HFFc6 (cell line): ENCODE measurements at regions not wholly inside any gene's neighbourhood (a gene's known extent, or its start where the extent isn't known, plus 50 kb on each side); places are given as distances from the start of the nearest gene placed in this dataset.
"Not testable (repeated sequence)": the region's sequence is repeated elsewhere in the genome, so short reads cannot be mapped to it uniquely, and the experiment has no call there.

ENCODE experiments used
- DNase-seq: peaks from one replicate; pipeline ENCODE4 v3.0.0-alpha.2; 2018
- H3K27ac Mint-ChIP-seq: 2 replicates; pipeline ENCODE4 v1.8.0; 2020; ENCODE audit warnings: mild to moderate bottlenecking, mixed read lengths
- H3K27me3 Mint-ChIP-seq: 2 replicates; pipeline ENCODE4 v1.8.0; 2021; ENCODE audit warnings: mild to moderate bottlenecking, moderate library complexity, mixed read lengths; ENCODE audit not compliant: insufficient read depth
- H3K36me3 Mint-ChIP-seq: 2 replicates; pipeline ENCODE4 v1.8.0; 2021; ENCODE audit warnings: low read depth, mixed read lengths
- H3K4me1 Mint-ChIP-seq: 2 replicates; pipeline ENCODE4 v1.8.0; 2020; ENCODE audit warnings: low read depth, mixed read lengths
- H3K4me3 Mint-ChIP-seq: 2 replicates; pipeline ENCODE4 v1.8.0; 2020; ENCODE audit warnings: mild to moderate bottlenecking, moderate library complexity, mixed read lengths
- H3K9me3 Mint-ChIP-seq: 2 replicates; pipeline ENCODE4 v1.8.0; 2020; ENCODE audit warnings: mild to moderate bottlenecking, mixed read lengths
- TF ChIP-seq, protein P1 (sequence below): fragments of 200-600 bp; sonication (generic); IDR thresholded peaks from 2 replicates; pipeline ENCODE4 v1.5.0; 2021; ENCODE audit warnings: antibody characterized with exemption, mild to moderate bottlenecking

DNA sequence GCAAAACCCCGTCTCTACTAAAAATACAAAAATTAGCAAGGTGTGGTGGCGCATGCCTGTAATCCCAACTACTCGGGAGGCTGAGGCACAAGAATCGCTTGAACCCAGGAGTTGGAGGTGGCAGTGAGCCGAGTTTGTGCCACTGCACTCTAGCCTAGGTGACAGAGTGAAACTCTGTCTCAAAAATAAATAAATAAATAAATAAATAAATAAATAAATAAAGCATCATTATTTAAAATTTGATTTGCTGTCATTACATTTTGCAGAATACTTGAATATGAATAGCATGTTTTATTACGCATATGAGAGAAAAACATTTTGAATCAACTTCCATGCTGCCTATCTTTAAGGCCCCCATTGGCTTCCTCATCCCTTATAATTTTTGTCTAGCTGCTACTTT is 53.4 kb upstream of the MED14 start:
- not testable (repeated sequence) for H3K27ac Mint-ChIP-seq, H3K9me3 Mint-ChIP-seq, H3K27me3 Mint-ChIP-seq, H3K36me3 Mint-ChIP-seq, H3K4me1 Mint-ChIP-seq, DNase-seq, H3K4me3 Mint-ChIP-seq

DNA sequence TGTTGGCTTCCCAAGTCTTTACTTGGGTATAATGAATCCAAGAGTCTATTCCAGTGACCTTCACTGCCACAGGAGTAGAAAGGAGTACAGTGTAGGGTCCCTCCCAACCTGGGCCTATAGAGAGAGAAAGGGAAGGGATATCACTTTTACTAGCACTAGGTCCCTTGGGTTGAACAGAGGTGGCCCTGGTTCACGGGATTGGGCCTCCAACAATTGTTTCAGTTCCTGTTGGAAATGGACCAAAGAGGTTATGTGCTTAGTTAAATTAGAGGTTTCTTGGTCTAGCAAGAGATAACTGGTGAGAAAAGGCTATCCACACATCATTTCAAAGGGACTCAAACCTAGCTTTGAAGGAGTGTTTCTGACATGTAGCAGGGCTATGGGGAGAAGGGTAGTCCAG is 57.1 kb upstream of the MED14 start:
- DNase-seq = no peak
- Mint-ChIP-seq H3K27me3 (no peaks in the 10 kb centered on the region), H3K4me3 (no peak overlapping the region), H3K27ac (no peak overlapping the region), H3K4me1 (peaks cover 13% of the 10 kb centered on the region), H3K36me3 (no peaks in the 10 kb centered on the region; the same call in 1 of the 2 replicates), H3K9me3 (no peaks in the 10 kb centered on the region)
- TF ChIP-seq, protein P1, sequence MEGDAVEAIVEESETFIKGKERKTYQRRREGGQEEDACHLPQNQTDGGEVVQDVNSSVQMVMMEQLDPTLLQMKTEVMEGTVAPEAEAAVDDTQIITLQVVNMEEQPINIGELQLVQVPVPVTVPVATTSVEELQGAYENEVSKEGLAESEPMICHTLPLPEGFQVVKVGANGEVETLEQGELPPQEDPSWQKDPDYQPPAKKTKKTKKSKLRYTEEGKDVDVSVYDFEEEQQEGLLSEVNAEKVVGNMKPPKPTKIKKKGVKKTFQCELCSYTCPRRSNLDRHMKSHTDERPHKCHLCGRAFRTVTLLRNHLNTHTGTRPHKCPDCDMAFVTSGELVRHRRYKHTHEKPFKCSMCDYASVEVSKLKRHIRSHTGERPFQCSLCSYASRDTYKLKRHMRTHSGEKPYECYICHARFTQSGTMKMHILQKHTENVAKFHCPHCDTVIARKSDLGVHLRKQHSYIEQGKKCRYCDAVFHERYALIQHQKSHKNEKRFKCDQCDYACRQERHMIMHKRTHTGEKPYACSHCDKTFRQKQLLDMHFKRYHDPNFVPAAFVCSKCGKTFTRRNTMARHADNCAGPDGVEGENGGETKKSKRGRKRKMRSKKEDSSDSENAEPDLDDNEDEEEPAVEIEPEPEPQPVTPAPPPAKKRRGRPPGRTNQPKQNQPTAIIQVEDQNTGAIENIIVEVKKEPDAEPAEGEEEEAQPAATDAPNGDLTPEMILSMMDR = no peak

DNA sequence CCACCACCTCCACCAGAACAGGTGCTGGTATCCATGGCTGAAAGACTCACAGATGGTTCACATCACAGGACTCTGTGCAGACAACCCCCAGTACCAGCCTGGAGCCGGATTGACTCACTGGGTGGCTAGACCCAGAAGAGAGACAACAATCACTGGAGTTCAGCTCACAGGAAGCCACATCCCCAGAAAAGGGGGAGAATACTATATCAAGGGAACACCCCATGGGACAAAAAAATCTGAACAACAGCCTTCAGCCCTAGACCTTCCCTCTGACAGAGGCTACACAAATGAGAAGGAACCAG is 59.4 kb upstream of the MED14 start:
- H3K27me3 Mint-ChIP-seq, H3K9me3 Mint-ChIP-seq, H3K36me3 Mint-ChIP-seq: not testable (repeated sequence)
- H3K4me3 Mint-ChIP-seq = peak overlapping the region; percentile 78
- peaks cover 13% of the 10 kb centered on the region for H3K4me1 Mint-ChIP-seq
- peak; percentile 29 for DNase-seq
- peak overlapping the region; percentile 90 for H3K27ac Mint-ChIP-seq

DNA sequence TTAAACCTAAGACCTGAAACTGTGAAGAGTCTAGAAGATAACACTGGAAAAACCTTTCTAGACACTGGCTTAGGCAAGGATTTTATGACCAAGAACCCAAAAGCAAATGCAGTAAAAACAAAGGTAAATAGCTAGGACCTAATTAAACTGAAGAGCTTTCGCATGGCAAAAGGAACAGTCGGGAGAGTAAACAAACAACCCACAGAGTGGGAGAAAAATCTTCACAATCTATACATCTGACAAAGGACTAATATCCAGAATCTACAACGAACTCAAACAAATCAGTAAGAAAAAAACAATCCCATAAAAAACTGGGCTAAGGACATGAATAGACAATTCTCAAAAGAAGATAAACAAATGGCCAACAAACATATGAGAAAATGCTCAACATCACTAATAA is 64.4 kb upstream of the MED14 start:
- not testable (repeated sequence) for H3K36me3 Mint-ChIP-seq, H3K4me3 Mint-ChIP-seq, H3K27me3 Mint-ChIP-seq, DNase-seq, H3K4me1 Mint-ChIP-seq, H3K9me3 Mint-ChIP-seq, H3K27ac Mint-ChIP-seq

DNA sequence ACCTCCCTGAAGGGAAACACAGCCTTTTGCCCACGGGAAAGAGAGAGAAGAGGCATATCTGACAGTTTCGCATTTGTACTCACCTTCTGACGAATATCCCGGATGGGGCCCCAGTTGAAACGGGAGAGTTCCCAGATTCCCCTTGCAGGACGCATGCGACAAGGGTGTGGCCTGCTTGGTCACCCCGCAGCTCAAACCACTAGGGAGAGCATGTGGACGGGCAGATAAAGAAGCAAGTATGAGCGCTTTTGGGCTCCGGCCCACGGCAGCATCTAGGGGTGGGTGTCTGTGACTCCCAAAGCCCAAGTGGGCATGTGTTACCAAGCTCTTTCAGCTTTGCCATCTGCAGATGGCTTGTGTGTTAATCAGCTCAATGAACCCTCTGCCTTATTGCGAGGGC is 70.1 kb upstream of the MED14 start:
- H3K36me3 Mint-ChIP-seq = no peaks in the 10 kb centered on the region

DNA sequence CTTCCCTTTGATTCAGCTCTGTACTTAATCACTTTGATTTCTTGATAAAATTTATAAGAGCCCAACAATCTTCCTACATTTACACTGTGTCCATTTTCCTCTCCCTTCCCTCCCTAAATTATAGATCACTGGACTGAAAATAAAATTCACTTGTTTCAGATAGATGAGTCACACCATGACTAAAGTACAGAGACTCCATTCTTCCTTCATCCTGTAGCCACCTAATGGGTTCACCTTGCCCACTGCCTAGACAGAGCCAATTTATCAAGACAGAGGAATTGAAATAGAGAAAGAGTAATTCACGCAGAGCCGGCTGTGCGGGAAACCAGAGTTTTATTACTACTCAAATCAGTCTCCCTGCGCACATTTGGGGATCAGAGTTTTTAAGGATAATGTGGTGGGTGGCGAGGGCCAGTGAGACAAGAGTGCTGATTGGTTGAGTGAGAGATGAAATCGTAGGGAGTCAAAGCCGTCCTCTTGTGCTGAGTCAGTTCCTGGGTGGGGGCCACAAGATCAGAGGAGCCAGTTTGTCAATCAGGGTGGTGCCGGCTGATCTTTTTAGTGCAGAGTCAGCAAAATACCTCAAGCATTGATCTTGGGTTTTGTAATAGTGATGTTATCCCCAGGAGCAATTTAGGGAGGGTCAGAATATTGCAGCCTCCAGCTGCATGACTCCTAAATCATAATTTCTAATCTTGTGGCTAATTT is 71.3 kb upstream of the MED14 start:
- H3K4me1 Mint-ChIP-seq = peaks cover 8% of the 10 kb centered on the region
- H3K36me3 Mint-ChIP-seq = no peaks in the 10 kb centered on the region
- no peak for DNase-seq
- no peak overlapping the region for H3K4me3 Mint-ChIP-seq
- H3K27me3 Mint-ChIP-seq = no peaks in the 10 kb centered on the region; the same call in 1 of the 2 replicates
- no peaks in the 10 kb centered on the region for H3K9me3 Mint-ChIP-seq
- TF ChIP-seq, protein P1 = no peak
- no peak overlapping the region for H3K27ac Mint-ChIP-seq

More for the DNA sequence above, 70.1 kb upstream of the MED14 start:
- TF ChIP-seq, protein P1 = no peak
- DNase-seq = no peak
- no peaks in the 10 kb centered on the region for H3K9me3 Mint-ChIP-seq
- no peak overlapping the region for H3K4me3 Mint-ChIP-seq
- no peak overlapping the region for H3K27ac Mint-ChIP-seq
- peaks cover 8% of the 10 kb centered on the region for H3K4me1 Mint-ChIP-seq
- H3K27me3 Mint-ChIP-seq = no peaks in the 10 kb centered on the region; the same call in 1 of the 2 replicates

DNA sequence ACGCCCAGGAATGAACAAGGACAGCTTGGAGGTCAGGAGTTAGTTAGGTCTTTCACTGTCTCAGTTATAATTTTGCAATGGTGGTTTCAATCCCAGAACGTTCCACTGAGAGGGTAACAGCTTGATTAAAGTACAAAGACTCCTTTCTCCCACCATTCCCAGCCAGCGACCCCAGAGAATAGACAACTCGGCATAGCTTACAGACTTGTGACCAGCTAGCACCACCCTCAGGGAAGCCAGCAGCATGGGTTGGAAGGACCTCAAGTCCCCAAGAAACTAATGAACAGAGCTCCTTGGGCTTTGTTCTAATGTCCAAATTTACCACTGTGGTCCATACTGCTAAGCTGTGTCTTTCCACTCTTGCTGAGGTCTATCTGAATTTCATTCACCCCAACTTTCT is 72.0 kb upstream of the MED14 start:
- no peaks in the 10 kb centered on the region for H3K9me3 Mint-ChIP-seq
- no peak for DNase-seq
- no peak overlapping the region for H3K27ac Mint-ChIP-seq
- H3K4me1 Mint-ChIP-seq = peaks cover 8% of the 10 kb centered on the region
- H3K4me3 Mint-ChIP-seq = no peak overlapping the region
- no peaks in the 10 kb centered on the region for H3K36me3 Mint-ChIP-seq
- TF ChIP-seq, protein P1 = no peak
- no peaks in the 10 kb centered on the region; the same call in 1 of the 2 replicates for H3K27me3 Mint-ChIP-seq
